K562 (cell line): ENCODE measurements at regions not wholly inside any gene's neighbourhood (a gene's known extent, or its start where the extent isn't known, plus 50 kb on each side); places are given as distances from the start of the nearest gene placed in this dataset.

Source experiments
- ATAC-seq: fragments of 200-7000 bp; cut with Tn5 transposase; 3 replicates; pipeline ENCODE4 v1.9.1; 2020; ENCODE audit warnings: moderate library complexity
- BruUV-seq: library from RNA; stranded (reverse); fragments of 400-500 nt; replicated peaks from 2 replicates; lab custom pipeline; 2021; lab: Mats Ljungman, UMichigan
- CTCF ChIA-PET: fragments of 300-600 bp; formaldehyde crosslinking; extraction: SDS; loops from one replicate; lab custom pipeline; 2021; ENCODE audit warnings: low intra/inter-chr PET ratio; lab: Yijun Ruan, JAX
- POLR2A ChIA-PET: fragments of 300-600, 350-650 bp; sonication (Branson Sonifier 250); formaldehyde crosslinking; extraction: SDS; loops from one replicate; lab custom pipeline; 2021; ENCODE audit warnings: antibody characterized with exemption, inconsistent platforms; lab: Yijun Ruan, JAX
- DNase-seq, 4 experiments: peaks; one replicate each; pipeline versions ENCODE4 v3.0.0 to v3.0.0-alpha.2; 2011 to 2018; ENCODE audit warnings: low spot score in 3 of 4, mixed read lengths in 3 of 4; ENCODE audit errors: extremely low read depth in 1 of 4
- FAIRE-seq: peaks from 2 replicates; lab custom pipeline; 2011; peaks lifted over from hg19 to GRCh38; lab: Jason Lieb, UNC
- H2AFZ ChIP-seq: 2 replicates; pipeline ENCODE4 v1.6.0; 2011; ENCODE audit warnings: low read depth, low read length, control low read depth, inconsistent platforms
- H3K27ac ChIP-seq: fragments of 200-600 bp; 3 replicates; pipeline ENCODE4 v1.8.0; 2011; ENCODE audit warnings: low read depth, mild to moderate bottlenecking, control low read depth, inconsistent platforms, low read length, moderate library complexity, mixed read lengths; ENCODE audit errors: extremely low read depth
- H3K27me3 ChIP-seq, 2 experiments: fragments of 300-600 bp in 1 of 2; 2 replicates in 1 of 2; 3 replicates in 1 of 2; pipeline versions ENCODE4 v1.6.0 to v1.8.0; 2011; ENCODE audit warnings: inconsistent platforms in 2 of 2, low read length in 2 of 2, mild to moderate bottlenecking in 1 of 2, mixed read lengths in 1 of 2, moderate library complexity in 1 of 2; ENCODE audit not compliant: control insufficient read depth in 2 of 2, insufficient read depth in 2 of 2
- H3K36me3 ChIP-seq: fragments of 300-600 bp; 3 replicates; pipeline ENCODE4 v1.8.0; 2011; ENCODE audit warnings: mild to moderate bottlenecking, low read length, inconsistent platforms; ENCODE audit not compliant: control insufficient read depth, insufficient read depth
- H3K4me1 ChIP-seq, 2 experiments: fragments of 200-600 bp in 1 of 2; replicated peaks in 1 of 2; 2 replicates in 1 of 2; 3 replicates in 1 of 2; pipeline versions ENCODE4 v1.5.1 to v1.8.0; 2011; ENCODE audit warnings: inconsistent platforms in 2 of 2, low read length in 2 of 2, mild to moderate bottlenecking in 1 of 2, mixed read lengths in 1 of 2, moderate library complexity in 1 of 2; ENCODE audit not compliant: control insufficient read depth in 2 of 2, insufficient read depth in 2 of 2
- H3K4me2 ChIP-seq: 2 replicates; pipeline ENCODE4 v1.6.1; 2011; ENCODE audit warnings: low read length, control low read depth, inconsistent platforms, mixed read lengths; ENCODE audit not compliant: insufficient read depth
- H3K4me3 ChIP-seq: fragments of 200-600 bp; sonication (generic), shearing (Covaris generic); 2 replicates; pipeline ENCODE4 v1.5.1; 2016; ENCODE audit warnings: control low read depth, inconsistent platforms
- H3K79me2 ChIP-seq: fragments of 200-600 bp; 3 replicates; pipeline ENCODE4 v1.8.0; 2011; ENCODE audit warnings: low read length, inconsistent platforms; ENCODE audit not compliant: control insufficient read depth, insufficient read depth
- H3K9ac ChIP-seq, 2 experiments: 2 replicates each; pipeline versions ENCODE4 v1.6.0 to v1.6.1; 2011; ENCODE audit warnings: low read depth in 2 of 2, low read length in 2 of 2, control low read depth in 1 of 2, inconsistent platforms in 1 of 2, mild to moderate bottlenecking in 1 of 2, mixed read lengths in 1 of 2; ENCODE audit not compliant: insufficient read depth in 1 of 2
- H3K9me1 ChIP-seq: one replicate; pipeline ENCODE4 v1.6.0; 2011; ENCODE audit warnings: inconsistent platforms, mild to moderate bottlenecking, low read length, moderate library complexity; ENCODE audit not compliant: control insufficient read depth, insufficient read depth
- H3K9me3 ChIP-seq: replicated peaks from 2 replicates; pipeline ENCODE4 v1.5.1; 2011; ENCODE audit warnings: low read depth, low read length, inconsistent platforms; ENCODE audit not compliant: control insufficient read depth, insufficient read depth
- H4K20me1 ChIP-seq: replicated peaks from 2 replicates; pipeline ENCODE4 v1.6.1; 2011; ENCODE audit warnings: low read length, inconsistent platforms, mixed read lengths; ENCODE audit not compliant: control insufficient read depth, insufficient read depth
- ARID4B ChIP-seq: sonication (generic); formaldehyde crosslinking; IDR thresholded peaks from 2 replicates; pipeline ENCODE4 v1.8.0; 2022; ENCODE audit warnings: mild to moderate bottlenecking, missing genetic modification reagents
- ASH1L ChIP-seq: fragments of 450-650 bp; IDR thresholded peaks from 2 replicates; pipeline ENCODE4 v1.6.1; 2018; ENCODE audit warnings: borderline replicate concordance, mild to moderate bottlenecking, low read depth; ENCODE audit not compliant: partially characterized antibody
- COPS2 ChIP-seq: fragments of 450-650 bp; conservative IDR thresholded peaks from 2 replicates; pipeline ENCODE4 v1.6.1; 2016; ENCODE audit warnings: mild to moderate bottlenecking, moderate library complexity
- JUND ChIP-seq, 2 experiments: IDR thresholded peaks; 2 replicates in 1 of 2; 3 replicates in 1 of 2; pipeline ENCODE4 v1.6.1; 2011; ENCODE audit warnings: borderline replicate concordance in 2 of 2, low read depth in 2 of 2, low read length in 2 of 2, improper control_type of control experiment in 1 of 2, missing biosample characterization in 1 of 2, missing genetic modification characterization in 1 of 2, missing genetic modification reagents in 1 of 2
- MEF2A ChIP-seq: IDR thresholded peaks from 2 replicates; pipeline ENCODE4 v1.6.1; 2011; ENCODE audit warnings: low read depth, mild to moderate bottlenecking, low read length, moderate library complexity; ENCODE audit not compliant: control insufficient read depth
- POLR2AphosphoS2 ChIP-seq: IDR thresholded peaks from 2 replicates; pipeline ENCODE4 v1.6.1; 2012; ENCODE audit warnings: low read length, improper control_type of control experiment
- POLR3G ChIP-seq: IDR thresholded peaks from 2 replicates; pipeline ENCODE4 v1.6.1; 2011; ENCODE audit not compliant: insufficient read length, insufficient replicate concordance; ENCODE audit errors: extremely low read depth
- PURB ChIP-seq: sonication (generic); formaldehyde crosslinking; IDR thresholded peaks from 2 replicates; pipeline ENCODE4 v1.9.0; 2021; ENCODE audit warnings: low read depth, mild to moderate bottlenecking, missing genetic modification reagents
- RBM15 ChIP-seq: fragments of 200-400 bp; formaldehyde crosslinking; IDR thresholded peaks from 2 replicates; pipeline ENCODE4 v1.6.1; 2018; ENCODE audit warnings: mild to moderate bottlenecking, low read length, moderate library complexity; ENCODE audit not compliant: insufficient read depth
- RNF2 ChIP-seq: sonication (generic); IDR thresholded peaks from 2 replicates; pipeline ENCODE4 v1.6.1; 2016
- RUNX1 ChIP-seq: sonication (generic); IDR thresholded peaks from 2 replicates; pipeline ENCODE4 v1.6.1; 2016; ENCODE audit warnings: antibody characterized with exemption, low read depth
- SMC3 ChIP-seq: conservative IDR thresholded peaks from 2 replicates; pipeline ENCODE4 v1.6.1; 2011; ENCODE audit warnings: low read depth, low read length, improper control_type of control experiment; ENCODE audit not compliant: insufficient read depth
- ZNF280A ChIP-seq: fragments of 450-650 bp; IDR thresholded peaks from 2 replicates; pipeline ENCODE4 v1.6.1; 2018; ENCODE audit warnings: mild to moderate bottlenecking, low read depth; ENCODE audit not compliant: partially characterized antibody
- ZNF347 ChIP-seq: fragments of 450-650 bp; formaldehyde crosslinking; IDR thresholded peaks from 2 replicates; pipeline ENCODE4 v1.4.0; 2020; ENCODE audit warnings: low read depth, mild to moderate bottlenecking, moderate library complexity
- ZNF644 ChIP-seq: fragments of 200-800 bp; sonication (Bioruptor generic); IDR thresholded peaks from 2 replicates; pipeline ENCODE4 v1.6.1; 2016; ENCODE audit warnings: low read depth, missing genetic modification characterization, missing compliant biosample characterization
- ZNF740 ChIP-seq, 3 experiments: fragments of 200-800 bp in 1 of 3; sonication (Bioruptor generic) in 1 of 3; sonication (generic) in 1 of 3; formaldehyde crosslinking in 1 of 3; IDR thresholded peaks; 2 replicates each; pipeline versions ENCODE4 v1.6.1 to v1.8.0; 2016 to 2022; ENCODE audit warnings: mild to moderate bottlenecking in 2 of 3, missing compliant biosample characterization in 2 of 3, missing genetic modification characterization in 2 of 3, missing genetic modification reagents in 1 of 3
- WGBS: fragments of 100-300 bp; shearing (Covaris generic); methylation state at CpG from one replicate; pipeline ENCODE4 v1.1.6; 2016; ENCODE audit warnings: low coverage, mixed read lengths; ENCODE audit not compliant: insufficient coverage; ENCODE audit errors: missing lambda C conversion rate; 5-methylcytosine and 5-hydroxymethylcytosine counted together
- in situ Hi-C: fragments of 300-500 bp; cut with MboI; formaldehyde crosslinking; loops from 4 replicates; pipeline ENCODE4 v1.15.0; 2018; ENCODE audit warnings: inconsistent platforms, mixed read lengths
- intact Hi-C: fragments of 100-400 bp; cut with micrococcal nuclease; formaldehyde crosslinking; loops from 2 replicates; pipeline ENCODE4 v1.14.2; 2022

- in situ Hi-C loops (no loop called here), intact Hi-C loops (no loop called here)
- H3K27ac ChIP-seq, result no peak overlapping the region
- no peaks in the 10 kb centered on the region for H4K20me1 ChIP-seq
- ATAC-seq (no peak), FAIRE-seq (no peak), DNase-seq (no peak)
- 3% methylated on average over 3 of the region's 3 CpGs for WGBS
- H3K4me1 ChIP-seq, result no peaks in the 10 kb centered on the region
- ChIA-PET CTCF (no interaction called here), POLR2A (no interaction called here)
- H3K9me3 ChIP-seq, result no peaks in the 10 kb centered on the region; the same call in 1 of the 2 replicates
- H3K4me2 ChIP-seq, result no peak overlapping the region
- no peaks in the 10 kb centered on the region for H3K36me3 ChIP-seq
- TF ChIP-seq PURB (CRISPR knock-in tag) (no peak), ZNF644 (no peak), JUND (IDR thresholded peaks at IDR 0.05; ENCODE audit: borderline replicate concordance, low read depth, low read length) (no peak), JUND (tag; IDR thresholded peaks at IDR 0.05; ENCODE audit: borderline replicate concordance, low read depth, low read length) (no peak), COPS2 (no peak), ZNF740 (CRISPR knock-in tag; IDR thresholded peaks at IDR 0.05) (no peak), ZNF740 (tag; IDR thresholded peaks at IDR 0.05) (no peak), ZNF347 (CRISPR knock-in tag) (no peak), MEF2A (no peak), ZNF280A (no peak), SMC3 (no peak), RBM15 (no peak), POLR2AphosphoS2 (no peak), RUNX1 (no peak), RNF2 (no peak), POLR3G (no peak), ASH1L (no peak), ARID4B (CRISPR knock-in tag) (no peak)
- no peaks in the 10 kb centered on the region for H3K27me3 ChIP-seq
- H3K79me2 ChIP-seq, result no peaks in the 10 kb centered on the region
- H3K9me1 ChIP-seq, result no peaks in the 10 kb centered on the region
- BruUV-seq, result no TSS peak
- H2AFZ ChIP-seq, result no peak overlapping the region
- H3K4me3 ChIP-seq, result no peak overlapping the region
- no peak overlapping the region for H3K9ac ChIP-seq
Measured at GRCh38 chr1:105000793-105001192, 1251.1 kb downstream of the AMY1C start.
